Neural cell (in vitro differentiated cells): ENCODE measurements at regions not wholly inside any gene's neighbourhood (a gene's known extent, or its start where the extent isn't known, plus 50 kb on each side); places are given as distances from the start of the nearest gene placed in this dataset.

Experiments used
- H2AFZ ChIP-seq: fragments of 200-600, 300-800 bp; sonication (generic), shearing (Covaris generic); 2 replicates; pipeline ENCODE4 v1.6.0; 2014; ENCODE audit warnings: low read depth, mild to moderate bottlenecking, antibody characterized with exemption, low read length, moderate library complexity
- H3F3A ChIP-seq: fragments of 200-600 bp; shearing (Covaris generic); 2 replicates; pipeline ENCODE4 v1.6.1; 2016; ENCODE audit warnings: mild to moderate bottlenecking, moderate library complexity, mixed read lengths, antibody characterized with exemption, low read length; ENCODE audit not compliant: insufficient read depth, poor library complexity, severe bottlenecking
- H3K27ac ChIP-seq: fragments of 200-600, 300-800 bp; sonication (generic), shearing (Covaris generic); 2 replicates; pipeline ENCODE4 v1.5.1; 2014; ENCODE audit warnings: mild to moderate bottlenecking, low read length, moderate library complexity
- H3K27me3 ChIP-seq: fragments of 300-800, 200-600 bp; sonication (generic), shearing (Covaris generic); 2 replicates; pipeline ENCODE4 v1.6.0; 2014; ENCODE audit warnings: mild to moderate bottlenecking, low read depth, low read length, moderate library complexity; ENCODE audit not compliant: insufficient read depth
- H3K36me3 ChIP-seq: fragments of 300-800, 200-600 bp; sonication (generic), shearing (Covaris generic); 2 replicates; pipeline ENCODE4 v1.5.1; 2014; ENCODE audit warnings: mild to moderate bottlenecking, antibody characterized with exemption, low read length, moderate library complexity; ENCODE audit not compliant: insufficient read depth
- H3K4me2 ChIP-seq: fragments of 300-800, 200-600 bp; sonication (generic), shearing (Covaris generic); 2 replicates; pipeline ENCODE4 v1.6.0; 2014; ENCODE audit warnings: mild to moderate bottlenecking, low read length
- H3K4me3 ChIP-seq: fragments of 300-800, 200-600 bp; sonication (generic), shearing (Covaris generic); 2 replicates; pipeline ENCODE4 v1.5.1; 2014; ENCODE audit warnings: mild to moderate bottlenecking, low read length, moderate library complexity
- H3K79me2 ChIP-seq: fragments of 200-600 bp; shearing (Covaris generic); replicated peaks from 2 replicates; pipeline ENCODE4 v1.6.0; 2014; ENCODE audit warnings: mild to moderate bottlenecking, low read length, moderate library complexity; ENCODE audit not compliant: insufficient read depth
- H3K9ac ChIP-seq: fragments of 300-800, 200-600 bp; sonication (generic), shearing (Covaris generic); 2 replicates; pipeline ENCODE4 v1.6.1; 2016; ENCODE audit warnings: mild to moderate bottlenecking, low read length, mixed read lengths
- H3K9me2 ChIP-seq: fragments of 200-600 bp; shearing (Covaris generic); 2 replicates; pipeline ENCODE4 v1.6.1; 2016; ENCODE audit warnings: mild to moderate bottlenecking, low read length, mixed read lengths; ENCODE audit not compliant: insufficient read depth
- H3K9me3 ChIP-seq: fragments of 200-600, 300-800 bp; sonication (generic), shearing (Covaris generic); 2 replicates; pipeline ENCODE4 v1.6.1; 2016; ENCODE audit warnings: mild to moderate bottlenecking, mixed run types, low read length, moderate library complexity, mixed read lengths
- H4K20me1 ChIP-seq: fragments of 200-600 bp; shearing (Covaris generic); 2 replicates; pipeline ENCODE4 v1.6.1; 2016; ENCODE audit warnings: mild to moderate bottlenecking, mixed run types; ENCODE audit not compliant: insufficient read depth
- CTCF ChIP-seq: fragments of 450-650 bp; IDR thresholded peaks from 2 replicates; pipeline ENCODE4 v1.5.1; 2014; ENCODE audit warnings: antibody characterized with exemption, mild to moderate bottlenecking, moderate library complexity; ENCODE audit not compliant: poor library complexity, severe bottlenecking
- EP300 ChIP-seq: fragments of 450-650 bp; conservative IDR thresholded peaks from 2 replicates; pipeline ENCODE4 v1.6.1; 2014; ENCODE audit warnings: antibody characterized with exemption, mild to moderate bottlenecking, moderate library complexity; ENCODE audit not compliant: poor library complexity, severe bottlenecking
- EZH2 ChIP-seq: fragments of 200-600, 300-800 bp; shearing (Covaris generic), sonication (generic); IDR thresholded peaks from 2 replicates; pipeline ENCODE4 v1.6.1; 2014; ENCODE audit warnings: antibody characterized with exemption, low read length, borderline replicate concordance, mild to moderate bottlenecking; ENCODE audit not compliant: insufficient read depth, poor library complexity, severe bottlenecking
- MXI1 ChIP-seq: fragments of 450-650 bp; conservative IDR thresholded peaks from 2 replicates; pipeline ENCODE4 v1.6.1; 2014; ENCODE audit warnings: antibody characterized with exemption, mild to moderate bottlenecking; ENCODE audit not compliant: poor library complexity, severe bottlenecking
- POLR2AphosphoS5 ChIP-seq: IDR thresholded peaks from 2 replicates; pipeline ENCODE4 v1.6.1; 2012
- RAD21 ChIP-seq: fragments of 450-650 bp; conservative IDR thresholded peaks from 2 replicates; pipeline ENCODE4 v1.6.1; 2014; ENCODE audit warnings: antibody characterized with exemption, mild to moderate bottlenecking, moderate library complexity
- SMC3 ChIP-seq: fragments of 450-650 bp; conservative IDR thresholded peaks from 2 replicates; pipeline ENCODE4 v1.6.1; 2014; ENCODE audit warnings: antibody characterized with exemption, mild to moderate bottlenecking, moderate library complexity; ENCODE audit not compliant: poor library complexity
- TAF1 ChIP-seq: IDR thresholded peaks from 2 replicates; pipeline ENCODE4 v1.6.1; 2012; ENCODE audit warnings: low read depth
- small RNA-seq, 3 experiments: library from RNA; depleted of rRNA; stranded (forward); fragments of <200 nt; gene quantifications; one replicate each; pipeline ENCODE3, GENCODE V24; 2012
- TF ChIP-seq, protein P1 (sequence below): IDR thresholded peaks from 2 replicates; pipeline ENCODE4 v1.6.1; 2012; ENCODE audit warnings: borderline replicate concordance

- Histone ChIP-seq H3K9me3 (no peaks in the 10 kb centered on the region), H2AFZ (no peak overlapping the region), H3K9me2 (no peaks in the 10 kb centered on the region), H3K27me3 (no peaks in the 10 kb centered on the region), H3K36me3 (no peaks in the 10 kb centered on the region), H3K4me3 (no peak overlapping the region), H3F3A (no peaks in the 10 kb centered on the region), H3K79me2 (no peaks in the 10 kb centered on the region), H3K9ac (no peak overlapping the region), H3K4me2 (no peak overlapping the region), H3K27ac (no peak overlapping the region), H4K20me1 (no peaks in the 10 kb centered on the region)
- no peak for TF ChIP-seq EP300
- no peak for TF ChIP-seq SMC3
- TF ChIP-seq TAF1: no peak
- TF ChIP-seq CTCF: no peak
- TF ChIP-seq EZH2: no peak
- no peak for TF ChIP-seq RAD21
Observed at GRCh38 chr1:219665089-219665488, 52.2 kb upstream of the ZC3H11B start.

DNA sequence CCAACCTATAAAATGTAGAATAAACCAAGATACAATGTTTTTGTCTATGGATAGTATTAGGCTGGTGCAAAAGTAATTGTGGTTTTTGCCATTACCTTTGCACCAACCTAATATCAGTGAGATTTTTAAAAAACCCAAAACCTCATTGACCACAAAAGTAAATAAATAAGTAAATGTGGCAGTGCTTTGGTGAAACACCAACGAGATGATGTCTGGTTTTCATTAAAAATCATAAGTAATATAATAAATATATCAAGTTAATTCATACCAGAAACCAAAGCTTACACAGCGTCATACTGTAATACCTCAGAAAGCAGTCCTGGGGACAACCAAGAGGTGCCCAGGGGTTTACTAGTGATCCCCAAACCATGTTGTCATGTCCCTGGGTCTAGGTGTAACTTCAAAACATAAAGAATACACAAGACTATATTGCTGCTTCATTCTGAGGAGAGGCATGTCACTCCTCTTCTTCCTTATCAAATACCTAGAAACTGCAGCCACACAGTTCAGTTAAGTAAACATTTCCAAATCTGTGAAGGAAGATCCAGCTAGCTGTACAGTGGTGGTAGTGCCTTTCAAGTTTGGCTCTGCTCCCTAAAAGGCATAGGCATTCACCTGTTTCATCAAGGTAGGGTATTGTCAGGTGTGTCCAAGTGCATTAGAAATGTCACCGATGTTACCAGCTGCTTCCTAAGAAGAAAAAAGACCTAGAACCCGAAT lies 51.6 kb upstream of the ZC3H11B start:
- no peaks in the 10 kb centered on the region for H3K9me3 ChIP-seq
- H3K36me3 ChIP-seq: no peaks in the 10 kb centered on the region
- H3K27me3 ChIP-seq: no peaks in the 10 kb centered on the region
- H2AFZ ChIP-seq: no peak overlapping the region
- no peaks in the 10 kb centered on the region for H4K20me1 ChIP-seq
- H3K4me2 ChIP-seq: no peak overlapping the region
- TF ChIP-seq CTCF (no peak), MXI1 (no peak), POLR2AphosphoS5 (no peak), RAD21 (no peak), EZH2 (no peak), TAF1 (no peak), EP300 (no peak), SMC3 (no peak)
- TF ChIP-seq, protein P1, sequence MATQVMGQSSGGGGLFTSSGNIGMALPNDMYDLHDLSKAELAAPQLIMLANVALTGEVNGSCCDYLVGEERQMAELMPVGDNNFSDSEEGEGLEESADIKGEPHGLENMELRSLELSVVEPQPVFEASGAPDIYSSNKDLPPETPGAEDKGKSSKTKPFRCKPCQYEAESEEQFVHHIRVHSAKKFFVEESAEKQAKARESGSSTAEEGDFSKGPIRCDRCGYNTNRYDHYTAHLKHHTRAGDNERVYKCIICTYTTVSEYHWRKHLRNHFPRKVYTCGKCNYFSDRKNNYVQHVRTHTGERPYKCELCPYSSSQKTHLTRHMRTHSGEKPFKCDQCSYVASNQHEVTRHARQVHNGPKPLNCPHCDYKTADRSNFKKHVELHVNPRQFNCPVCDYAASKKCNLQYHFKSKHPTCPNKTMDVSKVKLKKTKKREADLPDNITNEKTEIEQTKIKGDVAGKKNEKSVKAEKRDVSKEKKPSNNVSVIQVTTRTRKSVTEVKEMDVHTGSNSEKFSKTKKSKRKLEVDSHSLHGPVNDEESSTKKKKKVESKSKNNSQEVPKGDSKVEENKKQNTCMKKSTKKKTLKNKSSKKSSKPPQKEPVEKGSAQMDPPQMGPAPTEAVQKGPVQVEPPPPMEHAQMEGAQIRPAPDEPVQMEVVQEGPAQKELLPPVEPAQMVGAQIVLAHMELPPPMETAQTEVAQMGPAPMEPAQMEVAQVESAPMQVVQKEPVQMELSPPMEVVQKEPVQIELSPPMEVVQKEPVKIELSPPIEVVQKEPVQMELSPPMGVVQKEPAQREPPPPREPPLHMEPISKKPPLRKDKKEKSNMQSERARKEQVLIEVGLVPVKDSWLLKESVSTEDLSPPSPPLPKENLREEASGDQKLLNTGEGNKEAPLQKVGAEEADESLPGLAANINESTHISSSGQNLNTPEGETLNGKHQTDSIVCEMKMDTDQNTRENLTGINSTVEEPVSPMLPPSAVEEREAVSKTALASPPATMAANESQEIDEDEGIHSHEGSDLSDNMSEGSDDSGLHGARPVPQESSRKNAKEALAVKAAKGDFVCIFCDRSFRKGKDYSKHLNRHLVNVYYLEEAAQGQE: no peak
- H3K9me2 ChIP-seq: no peaks in the 10 kb centered on the region
- no peak overlapping the region for H3K27ac ChIP-seq
- H3K79me2 ChIP-seq: no peaks in the 10 kb centered on the region
- H3K4me3 ChIP-seq: no peak overlapping the region
- H3K9ac ChIP-seq: no peak overlapping the region
- H3F3A ChIP-seq: no peaks in the 10 kb centered on the region

Small RNAs in the stretch of these regions (small RNA-seq; reads per million reads assigned to genes)
- gene RNA5SP76: 0 reads per million in 3 experiments
